ENCODE measurements at regions not wholly inside any gene's neighbourhood (a gene's known extent, or its start where the extent isn't known, plus 50 kb on each side); places are given as distances from the start of the nearest gene placed in this dataset.
A peak's percentile ranks its signal among the peaks of the same experiment; 100 is the strongest.

DNA sequence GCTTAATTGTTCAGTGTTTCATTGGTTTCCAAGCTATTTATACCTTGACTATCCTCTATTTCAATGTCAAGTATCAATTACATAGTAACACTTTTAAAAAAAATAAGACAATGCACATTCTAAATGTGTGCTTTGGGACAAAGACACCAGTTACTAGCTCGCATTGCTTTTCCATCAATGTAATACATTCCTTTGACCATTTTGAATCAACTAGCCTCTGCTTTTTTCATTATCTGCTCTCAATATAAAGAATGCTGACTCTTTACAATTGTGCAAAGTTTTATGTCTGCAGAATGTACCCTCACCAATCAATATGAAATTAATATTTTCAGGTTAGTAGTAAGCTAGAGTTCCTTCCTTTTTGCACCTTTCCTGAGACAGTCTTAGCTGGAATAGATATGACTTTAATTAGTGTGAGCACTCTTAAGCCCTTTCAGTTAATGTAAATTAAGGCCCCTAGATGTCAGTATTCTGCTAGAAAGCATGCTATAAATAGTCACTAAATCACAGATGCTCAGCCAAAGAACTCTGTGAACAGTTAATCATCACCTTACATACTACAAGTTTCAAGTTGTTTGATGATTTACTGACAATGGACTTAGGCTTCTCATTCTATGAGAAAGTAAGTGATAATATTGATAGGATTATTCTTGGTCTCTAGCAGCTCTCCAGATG is 413.6 kb downstream of the PTH2R start:
- peak; percentile 17 for TF ChIP-seq CTCF (IDR thresholded peaks at IDR 0.05; ENCODE audit: extremely low read depth, insufficient read depth, missing control alignments)
- peak; percentile 8 for DNase-seq (ENCODE audit: low spot score)
- in situ Hi-C loops (cut with MboI; ENCODE audit: low pct_unique_long_range_greater_than_20kb, low sequenced_read_pairs, unreplicated experiment): no loop called here

DNA sequence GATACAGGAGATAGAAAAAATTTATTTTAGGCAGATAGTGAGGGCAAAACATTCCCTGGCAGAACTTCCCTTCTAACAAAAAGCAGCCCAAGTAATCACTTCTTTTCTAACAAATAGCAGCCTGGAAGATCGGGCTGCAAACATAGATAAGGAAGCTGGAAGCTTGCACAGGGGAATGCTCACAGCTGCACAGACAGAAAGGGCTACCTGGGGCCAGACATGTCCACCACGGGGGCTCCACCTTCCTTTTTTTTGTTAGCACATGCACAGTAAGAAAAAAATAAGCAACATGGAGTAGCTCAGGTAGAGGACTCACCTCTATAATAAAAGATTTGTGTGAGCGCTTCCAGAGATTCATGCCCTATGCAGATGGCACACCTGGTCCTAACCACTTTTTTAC is 420.5 kb downstream of the PTH2R start:
- TF ChIP-seq CTCF (IDR thresholded peaks at IDR 0.05; ENCODE audit: extremely low read depth, insufficient read depth, missing control alignments): no peak
- DNase-seq (ENCODE audit: low spot score): no peak
- in situ Hi-C loops (cut with MboI; ENCODE audit: low pct_unique_long_range_greater_than_20kb, low sequenced_read_pairs, unreplicated experiment): no loop called here

DNA sequence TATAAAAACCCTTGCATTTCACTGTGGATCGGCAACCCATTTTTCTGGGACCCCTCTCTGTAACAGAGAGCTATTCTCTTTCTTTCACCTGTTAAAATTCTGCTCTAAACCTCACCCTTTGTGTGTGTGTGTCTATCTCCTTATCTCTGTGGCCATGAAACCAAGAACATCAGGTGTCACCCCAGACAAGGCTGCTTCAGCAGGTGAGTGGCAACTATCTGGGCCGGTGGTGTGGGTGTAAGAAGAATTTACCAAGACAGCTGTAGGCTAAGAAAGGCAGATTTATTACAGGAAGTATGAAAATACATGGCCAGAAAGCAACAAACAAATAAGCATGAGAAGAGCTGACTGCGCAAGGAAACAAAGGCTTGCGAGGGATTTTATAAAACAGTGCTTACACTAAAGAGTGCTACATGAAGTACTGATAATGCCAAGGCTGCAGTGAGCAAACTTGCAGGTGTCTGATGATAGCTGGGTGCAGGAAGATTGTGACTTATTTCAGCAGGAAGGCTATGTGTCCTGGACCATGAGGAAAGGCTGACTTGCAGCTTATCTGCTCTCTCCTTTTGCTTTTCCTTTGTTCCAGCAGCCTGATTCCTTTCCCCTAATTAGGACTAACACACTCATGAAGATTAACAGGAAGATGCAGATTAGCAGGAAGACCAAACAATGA is 421.1 kb downstream of the PTH2R start:
- TF ChIP-seq CTCF (IDR thresholded peaks at IDR 0.05; ENCODE audit: extremely low read depth, insufficient read depth, missing control alignments): no peak
- no peak for DNase-seq (ENCODE audit: low spot score)
- in situ Hi-C loops (cut with MboI; ENCODE audit: low pct_unique_long_range_greater_than_20kb, low sequenced_read_pairs, unreplicated experiment): no loop called here

DNA sequence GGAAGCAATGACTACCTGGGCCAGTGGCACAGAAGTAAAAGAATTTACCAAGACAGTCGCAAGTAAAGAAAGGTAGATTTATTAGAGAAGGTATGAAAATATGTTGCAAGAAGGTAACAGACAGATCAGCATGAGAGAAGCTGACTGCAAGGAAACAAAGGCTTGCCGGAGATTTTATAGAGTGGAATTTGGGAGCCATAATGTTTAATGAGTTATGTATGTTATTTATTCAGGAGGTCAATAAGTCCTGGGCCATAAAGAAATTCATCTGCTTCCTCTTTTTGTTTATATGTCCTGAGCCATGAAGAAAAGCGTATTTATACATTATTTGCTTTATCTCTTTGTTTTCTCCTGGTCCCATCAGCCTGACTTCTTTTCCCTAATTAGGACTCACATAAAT is 423.6 kb downstream of the PTH2R start:
- TF ChIP-seq CTCF (IDR thresholded peaks at IDR 0.05; ENCODE audit: extremely low read depth, insufficient read depth, missing control alignments): no peak
- in situ Hi-C loops (cut with MboI; ENCODE audit: low pct_unique_long_range_greater_than_20kb, low sequenced_read_pairs, unreplicated experiment): no loop called here
- DNase-seq (ENCODE audit: low spot score): no peak

DNA sequence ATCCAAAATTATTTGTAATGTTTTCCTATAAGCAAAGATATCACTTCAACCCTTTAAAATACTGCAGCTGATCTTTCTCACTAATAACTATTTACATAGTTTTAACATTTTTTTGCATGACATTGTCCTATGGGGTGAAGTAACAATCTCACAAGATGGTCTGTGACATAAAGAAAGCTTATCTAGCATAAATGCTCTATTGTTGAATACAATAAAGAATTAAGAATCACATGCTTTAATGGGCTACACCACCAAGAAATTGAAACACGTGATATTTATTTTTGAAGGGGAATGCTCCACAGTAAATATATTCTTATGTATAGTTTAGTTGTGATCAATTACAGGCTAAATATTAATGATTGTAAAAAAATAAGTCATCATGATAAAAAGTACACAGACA is 441.1 kb downstream of the PTH2R start:
- DNase-seq (ENCODE audit: low spot score): no peak
- in situ Hi-C loops (cut with MboI; ENCODE audit: low pct_unique_long_range_greater_than_20kb, low sequenced_read_pairs, unreplicated experiment): no loop called here
- TF ChIP-seq CTCF (IDR thresholded peaks at IDR 0.05; ENCODE audit: extremely low read depth, insufficient read depth, missing control alignments): no peak

DNA sequence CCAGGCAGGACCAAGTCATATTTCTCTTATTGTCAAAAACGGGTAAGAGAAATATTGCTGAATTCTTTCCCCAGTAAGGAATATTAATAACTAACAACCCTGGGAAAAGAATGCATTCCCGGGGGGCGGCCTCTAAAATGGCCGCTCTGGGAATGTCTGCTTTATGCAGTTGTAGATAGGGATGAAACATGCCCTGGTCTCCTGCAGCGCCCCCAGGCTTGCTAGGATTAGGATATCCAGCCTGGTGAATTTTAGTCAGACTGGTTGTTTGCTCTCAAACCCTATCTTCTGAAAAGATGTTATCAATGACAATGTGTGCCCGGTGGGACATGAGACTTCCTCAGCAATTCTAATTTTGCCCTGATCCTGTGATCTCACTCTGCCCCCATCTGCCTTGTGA is 448.1 kb downstream of the PTH2R start:
- TF ChIP-seq CTCF (IDR thresholded peaks at IDR 0.05; ENCODE audit: extremely low read depth, insufficient read depth, missing control alignments): no peak
- no peak for DNase-seq (ENCODE audit: low spot score)
- in situ Hi-C loops (cut with MboI; ENCODE audit: low pct_unique_long_range_greater_than_20kb, low sequenced_read_pairs, unreplicated experiment): no loop called here

Measured in GM13977 (cell line).